Adrenal gland (tissue), 5 donors: ENCODE measurements at regions not wholly inside any gene's neighbourhood (a gene's known extent, or its start where the extent isn't known, plus 50 kb on each side); places are given as distances from the start of the nearest gene placed in this dataset.

Experiments used
- CTCF ChIP-seq, 6 experiments: fragments of 450-650 bp in 4 of 6; fragments of 200-600 bp in 2 of 6; sonication (generic) in 1 of 6; IDR thresholded peaks; 1 replicate in 5 of 6; 2 replicates in 1 of 6; pipeline versions ENCODE4 v1.5.1 to v1.8.0; 2016 to 2021; ENCODE audit warnings: antibody characterized with exemption in 6 of 6, mild to moderate bottlenecking in 2 of 6, moderate library complexity in 1 of 6
- POLR2A ChIP-seq, 2 donors: fragments of 450-650 bp; IDR thresholded peaks; one replicate each; pipeline ENCODE4 v1.6.1; 2017; ENCODE audit warnings: antibody characterized with exemption in 2 of 2, mild to moderate bottlenecking in 2 of 2, moderate library complexity in 1 of 2
- donor health status: DM: no; HTN: no; CAD: no.

DNA sequence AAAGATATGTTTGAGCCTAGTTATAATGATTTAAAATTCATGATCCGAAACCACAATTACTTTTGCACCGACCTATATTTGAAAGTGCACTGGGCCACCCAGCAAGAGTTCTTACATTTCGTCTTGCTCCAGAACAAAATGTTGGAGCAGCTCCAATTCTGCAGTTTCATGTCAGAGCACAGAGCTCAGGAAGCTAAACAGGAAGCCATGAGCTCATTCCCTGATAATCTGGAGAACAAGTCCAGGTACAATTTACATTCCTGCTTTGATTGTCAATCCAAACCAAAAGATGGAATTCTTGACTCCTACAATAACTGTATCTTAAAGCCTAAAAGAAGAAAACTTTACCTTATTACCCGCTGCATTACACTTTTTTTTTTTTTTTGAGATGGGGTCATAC lies 131.8 kb downstream of the KCTD12 start:
- no peak for TF ChIP-seq CTCF (IDR thresholded peaks at IDR 0.05)
- no peak for TF ChIP-seq POLR2A (IDR thresholded peaks at IDR 0.05)
